Ishikawa (cell line): ENCODE measurements at regions not wholly inside any gene's neighbourhood (a gene's known extent, or its start where the extent isn't known, plus 50 kb on each side); places are given as distances from the start of the nearest gene placed in this dataset.

ENCODE experiments used
- FOXM1 ChIP-seq: IDR thresholded peaks from 2 replicates; pipeline ENCODE4 v1.6.1; 2012; ENCODE audit warnings: low read depth, borderline replicate concordance
- MAX ChIP-seq: IDR thresholded peaks from 2 replicates; pipeline ENCODE4 v1.6.1; 2012
- RAD21 ChIP-seq: IDR thresholded peaks from 2 replicates; pipeline ENCODE4 v1.6.1; 2012; ENCODE audit warnings: low read depth
- REST ChIP-seq: IDR thresholded peaks from 2 replicates; pipeline ENCODE4 v1.6.1; 2012; ENCODE audit warnings: low read depth, mild to moderate bottlenecking
- TAF1 ChIP-seq: IDR thresholded peaks from 2 replicates; pipeline ENCODE4 v1.6.1; 2012; ENCODE audit warnings: low read depth, mild to moderate bottlenecking
- TEAD4 ChIP-seq: IDR thresholded peaks from 2 replicates; pipeline ENCODE4 v1.6.1; 2012

GRCh38 chr7:120039138-120039537 is 233.8 kb upstream of the KCND2 start:
- TF ChIP-seq REST (no peak), TEAD4 (no peak), MAX (no peak), RAD21 (no peak), TAF1 (no peak), FOXM1 (no peak)
